Ishikawa (cell line): ENCODE measurements at regions not wholly inside any gene's neighbourhood (a gene's known extent, or its start where the extent isn't known, plus 50 kb on each side); places are given as distances from the start of the nearest gene placed in this dataset.
A peak's percentile ranks its signal among the peaks of the same experiment; 100 is the strongest.

ENCODE experiments used
- CEBPB ChIP-seq: IDR thresholded peaks from 2 replicates; pipeline ENCODE4 v1.6.1; 2012
- CREB1 ChIP-seq: IDR thresholded peaks from 2 replicates; pipeline ENCODE4 v1.6.1; 2012; ENCODE audit warnings: low read depth
- EGR1 ChIP-seq: IDR thresholded peaks from 2 replicates; pipeline ENCODE4 v1.6.1; 2012
- EP300 ChIP-seq: IDR thresholded peaks from 2 replicates; pipeline ENCODE4 v1.6.1; 2012; ENCODE audit warnings: borderline replicate concordance
- FOXM1 ChIP-seq: IDR thresholded peaks from 2 replicates; pipeline ENCODE4 v1.6.1; 2012; ENCODE audit warnings: low read depth, borderline replicate concordance
- MAX ChIP-seq: IDR thresholded peaks from 2 replicates; pipeline ENCODE4 v1.6.1; 2012
- NFIC ChIP-seq: IDR thresholded peaks from 2 replicates; pipeline ENCODE4 v1.6.1; 2012
- RAD21 ChIP-seq: IDR thresholded peaks from 2 replicates; pipeline ENCODE4 v1.6.1; 2012; ENCODE audit warnings: low read depth
- TAF1 ChIP-seq: IDR thresholded peaks from 2 replicates; pipeline ENCODE4 v1.6.1; 2012; ENCODE audit warnings: low read depth, mild to moderate bottlenecking
- TCF12 ChIP-seq: IDR thresholded peaks from 2 replicates; pipeline ENCODE4 v1.6.1; 2012; ENCODE audit warnings: low read depth
- TEAD4 ChIP-seq: IDR thresholded peaks from 2 replicates; pipeline ENCODE4 v1.6.1; 2012
- USF1 ChIP-seq: IDR thresholded peaks from 2 replicates; pipeline ENCODE4 v1.6.1; 2012
- YY1 ChIP-seq: IDR thresholded peaks from 2 replicates; pipeline ENCODE4 v1.6.1; 2012; ENCODE audit warnings: low read depth
- ZBTB7A ChIP-seq: IDR thresholded peaks from 2 replicates; pipeline ENCODE4 v1.6.1; 2012; ENCODE audit warnings: low read depth
- TF ChIP-seq, protein P1 (sequence below): IDR thresholded peaks from 2 replicates; pipeline ENCODE4 v1.6.1; 2012; ENCODE audit warnings: low read depth, mild to moderate bottlenecking

- TF ChIP-seq CEBPB: no peak
- TF ChIP-seq EP300: no peak
- TF ChIP-seq NFIC: no peak
- TF ChIP-seq FOXM1: no peak
- no peak for TF ChIP-seq USF1
- no peak for TF ChIP-seq YY1
- no peak for TF ChIP-seq CREB1
- TF ChIP-seq, protein P1, sequence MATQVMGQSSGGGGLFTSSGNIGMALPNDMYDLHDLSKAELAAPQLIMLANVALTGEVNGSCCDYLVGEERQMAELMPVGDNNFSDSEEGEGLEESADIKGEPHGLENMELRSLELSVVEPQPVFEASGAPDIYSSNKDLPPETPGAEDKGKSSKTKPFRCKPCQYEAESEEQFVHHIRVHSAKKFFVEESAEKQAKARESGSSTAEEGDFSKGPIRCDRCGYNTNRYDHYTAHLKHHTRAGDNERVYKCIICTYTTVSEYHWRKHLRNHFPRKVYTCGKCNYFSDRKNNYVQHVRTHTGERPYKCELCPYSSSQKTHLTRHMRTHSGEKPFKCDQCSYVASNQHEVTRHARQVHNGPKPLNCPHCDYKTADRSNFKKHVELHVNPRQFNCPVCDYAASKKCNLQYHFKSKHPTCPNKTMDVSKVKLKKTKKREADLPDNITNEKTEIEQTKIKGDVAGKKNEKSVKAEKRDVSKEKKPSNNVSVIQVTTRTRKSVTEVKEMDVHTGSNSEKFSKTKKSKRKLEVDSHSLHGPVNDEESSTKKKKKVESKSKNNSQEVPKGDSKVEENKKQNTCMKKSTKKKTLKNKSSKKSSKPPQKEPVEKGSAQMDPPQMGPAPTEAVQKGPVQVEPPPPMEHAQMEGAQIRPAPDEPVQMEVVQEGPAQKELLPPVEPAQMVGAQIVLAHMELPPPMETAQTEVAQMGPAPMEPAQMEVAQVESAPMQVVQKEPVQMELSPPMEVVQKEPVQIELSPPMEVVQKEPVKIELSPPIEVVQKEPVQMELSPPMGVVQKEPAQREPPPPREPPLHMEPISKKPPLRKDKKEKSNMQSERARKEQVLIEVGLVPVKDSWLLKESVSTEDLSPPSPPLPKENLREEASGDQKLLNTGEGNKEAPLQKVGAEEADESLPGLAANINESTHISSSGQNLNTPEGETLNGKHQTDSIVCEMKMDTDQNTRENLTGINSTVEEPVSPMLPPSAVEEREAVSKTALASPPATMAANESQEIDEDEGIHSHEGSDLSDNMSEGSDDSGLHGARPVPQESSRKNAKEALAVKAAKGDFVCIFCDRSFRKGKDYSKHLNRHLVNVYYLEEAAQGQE: no peak
- TF ChIP-seq EGR1: no peak
- TF ChIP-seq MAX: no peak
- no peak for TF ChIP-seq TCF12
- no peak for TF ChIP-seq ZBTB7A
- TF ChIP-seq TAF1: no peak
- no peak for TF ChIP-seq RAD21
- TF ChIP-seq TEAD4: no peak
These were observed 86.3 kb upstream of the PHLPP1 start for GRCh38 chr18:62629031-62629430.

GRCh38 chr18:62631173-62631572 lies 84.2 kb upstream of the PHLPP1 start:
- no peak for TF ChIP-seq NFIC

GRCh38 chr18:62632788-62633455 lies 82.4 kb upstream of the PHLPP1 start:
- no peak for TF ChIP-seq FOXM1
- no peak for TF ChIP-seq MAX
- no peak for TF ChIP-seq YY1
- no peak for TF ChIP-seq CEBPB
- TF ChIP-seq TEAD4: no peak
- no peak for TF ChIP-seq EP300
- TF ChIP-seq EGR1: no peak
- TF ChIP-seq TCF12: no peak
- TF ChIP-seq ZBTB7A: no peak
- TF ChIP-seq, protein P1: no peak
- TF ChIP-seq TAF1: no peak

GRCh38 chr18:62634458-62634857 lies 80.9 kb upstream of the PHLPP1 start:
- TF ChIP-seq YY1 (no peak), NFIC (no peak), CEBPB (no peak), EGR1 (no peak), EP300 (no peak), TCF12 (no peak), CREB1 (no peak), RAD21 (no peak)

- no peak for TF ChIP-seq FOXM1
- peak; percentile 21; the same call in 1 of the 2 replicates for TF ChIP-seq CEBPB
These were observed 80.2 kb upstream of the PHLPP1 start for GRCh38 chr18:62634979-62635630.

DNA sequence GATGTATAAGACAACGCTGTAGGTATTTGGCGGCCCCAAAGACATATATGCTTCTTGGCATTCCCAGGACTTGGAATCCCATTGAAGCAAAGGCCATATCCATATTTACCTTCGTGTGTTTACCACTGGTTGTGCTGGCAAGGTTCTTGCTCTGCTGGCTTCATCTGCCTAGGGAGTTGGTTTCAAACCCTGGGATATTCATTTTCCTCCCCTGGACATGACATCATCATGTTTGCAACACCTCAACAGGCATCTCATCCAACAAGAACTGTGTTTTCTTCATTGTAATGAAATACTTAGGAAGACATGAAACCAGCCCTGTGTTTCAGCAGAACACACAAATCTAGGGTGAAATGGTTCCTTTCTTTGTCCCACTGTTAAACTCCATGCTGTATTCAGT lies 77.9 kb upstream of the PHLPP1 start:
- TF ChIP-seq, protein P1: no peak
- TF ChIP-seq ZBTB7A: no peak
- TF ChIP-seq TAF1: no peak
- TF ChIP-seq TEAD4: no peak
- no peak for TF ChIP-seq USF1
- no peak for TF ChIP-seq CREB1
- no peak for TF ChIP-seq TCF12
- TF ChIP-seq YY1: no peak
